ENCODE measurements at regions not wholly inside any gene's neighbourhood (a gene's known extent, or its start where the extent isn't known, plus 50 kb on each side); places are given as distances from the start of the nearest gene placed in this dataset.

- TF ChIP-seq CTCF (IDR thresholded peaks at IDR 0.05) (no peak), EZH2 (IDR thresholded peaks at IDR 0.05; ENCODE audit: borderline replicate concordance, insufficient read depth, low read depth, low read length, poor library complexity, severe bottlenecking) (no peak)
- ChIA-PET POLR2A (no interaction called here), CTCF (no interaction called here)
- intact Hi-C loops (cut with micrococcal nuclease), result no loop called here
- H3K9ac ChIP-seq (ENCODE audit: low read length), result no peak overlapping the region
- H3K79me2 ChIP-seq (ENCODE audit: control insufficient read depth, insufficient read depth, low read length), result no peaks in the 10 kb centered on the region
- ATAC-seq (ENCODE audit: low read depth) (no peak), DNase-seq (no peak)
- no peak overlapping the region for H3K4me3 ChIP-seq (ENCODE audit: control extremely low read depth in 1 of 5, extremely low read depth in 1 of 5, insufficient read depth in 1 of 5, low read depth in 2 of 5, low read length in 4 of 5)
- Mint-ChIP-seq H3K27me3 (peaks cover 45% of the 10 kb centered on the region), H3K27ac (no peak overlapping the region), H3K9me3 (ENCODE audit: insufficient read depth) (no peaks in the 10 kb centered on the region), H3K4me1 (no peaks in the 10 kb centered on the region), H3K4me3 (no peak overlapping the region)
- no peak overlapping the region for H2AFZ ChIP-seq (ENCODE audit: insufficient read depth, low read depth, low read length, poor library complexity, severe bottlenecking)
- H3K36me3 ChIP-seq (replicated peaks in 1 of 2; ENCODE audit: control extremely low read depth in 1 of 2, control insufficient read depth in 1 of 2, extremely low read depth in 1 of 2, insufficient read depth in 2 of 2, low read length in 1 of 2), result no peaks in the 10 kb centered on the region
- no peaks in the 10 kb centered on the region for H4K20me1 ChIP-seq (ENCODE audit: control insufficient read depth, insufficient read depth, low read length, poor library complexity, severe bottlenecking)
- H3K4me2 ChIP-seq (replicated peaks; ENCODE audit: low read depth, low read length, poor library complexity, severe bottlenecking), result no peak overlapping the region
- H3K9me3 ChIP-seq (ENCODE audit: control extremely low read depth in 1 of 3, control insufficient read depth in 2 of 3, insufficient read depth in 1 of 3, low read length in 2 of 3), result no peaks in the 10 kb centered on the region
- H3K27me3 ChIP-seq (replicated peaks in 1 of 4; ENCODE audit: control extremely low read depth in 1 of 4, control insufficient read depth in 3 of 4, insufficient read depth in 4 of 4, low read length in 3 of 4), result peaks cover 0 to 5% (median 1%) of the 10 kb centered on the region in 4 experiments
- H3K27ac ChIP-seq (ENCODE audit: low read length in 2 of 2), result no peak overlapping the region
- H3K4me1 ChIP-seq (ENCODE audit: control insufficient read depth in 2 of 2, insufficient read depth in 2 of 2, low read length in 2 of 2), result no peaks in the 10 kb centered on the region
- 80% methylated on average over 1 of the region's 8 CpGs for WGBS (ENCODE audit: insufficient coverage)
These were observed 80.1 kb upstream of the NPAS2 start for GRCh38 chr2:100739735-100740432.

- Mint-ChIP-seq H3K4me1 (no peaks in the 10 kb centered on the region), H3K27ac (no peak overlapping the region), H3K27me3 (peaks cover 49% of the 10 kb centered on the region), H3K9me3 (ENCODE audit: insufficient read depth) (no peaks in the 10 kb centered on the region), H3K4me3 (no peak overlapping the region)
- ChIA-PET CTCF (no interaction called here), POLR2A (no interaction called here)
- ATAC-seq (ENCODE audit: low read depth) (no peak), DNase-seq (no peak)
- no peaks in the 10 kb centered on the region for H4K20me1 ChIP-seq (ENCODE audit: control insufficient read depth, insufficient read depth, low read length, poor library complexity, severe bottlenecking)
- no peak overlapping the region for H3K4me2 ChIP-seq (replicated peaks; ENCODE audit: low read depth, low read length, poor library complexity, severe bottlenecking)
- WGBS (ENCODE audit: insufficient coverage), result no CpG with 5 or more reads among the region's 1 CpG
- TF ChIP-seq EZH2 (IDR thresholded peaks at IDR 0.05; ENCODE audit: borderline replicate concordance, insufficient read depth, low read depth, low read length, poor library complexity, severe bottlenecking) (no peak), CTCF (IDR thresholded peaks at IDR 0.05) (no peak)
- no peak overlapping the region for H2AFZ ChIP-seq (ENCODE audit: insufficient read depth, low read depth, low read length, poor library complexity, severe bottlenecking)
- H3K4me3 ChIP-seq (ENCODE audit: control extremely low read depth in 1 of 5, extremely low read depth in 1 of 5, insufficient read depth in 1 of 5, low read depth in 2 of 5, low read length in 4 of 5), result no peak overlapping the region
- no peaks in the 10 kb centered on the region for H3K36me3 ChIP-seq (replicated peaks in 1 of 2; ENCODE audit: control extremely low read depth in 1 of 2, control insufficient read depth in 1 of 2, extremely low read depth in 1 of 2, insufficient read depth in 2 of 2, low read length in 1 of 2)
- H3K4me1 ChIP-seq (ENCODE audit: control insufficient read depth in 2 of 2, insufficient read depth in 2 of 2, low read length in 2 of 2), result no peaks in the 10 kb centered on the region
- no peak overlapping the region for H3K9ac ChIP-seq (ENCODE audit: low read length)
- intact Hi-C loops (cut with micrococcal nuclease), result no loop called here
- no peak overlapping the region for H3K27ac ChIP-seq (ENCODE audit: low read length in 2 of 2)
- H3K27me3 ChIP-seq (replicated peaks in 1 of 4; ENCODE audit: control extremely low read depth in 1 of 4, control insufficient read depth in 3 of 4, insufficient read depth in 4 of 4, low read length in 3 of 4), result peaks cover 0 to 3% (median 0%) of the 10 kb centered on the region in 4 experiments
- H3K79me2 ChIP-seq (ENCODE audit: control insufficient read depth, insufficient read depth, low read length), result no peaks in the 10 kb centered on the region
- H3K9me3 ChIP-seq (ENCODE audit: control extremely low read depth in 1 of 3, control insufficient read depth in 2 of 3, insufficient read depth in 1 of 3, low read length in 2 of 3), result no peaks in the 10 kb centered on the region
These were observed 78.1 kb upstream of the NPAS2 start for GRCh38 chr2:100741880-100742276.
